Trophoblast cell (in vitro differentiated cells and primary cell): ENCODE measurements at regions not wholly inside any gene's neighbourhood (a gene's known extent, or its start where the extent isn't known, plus 50 kb on each side); places are given as distances from the start of the nearest gene placed in this dataset.
"Not testable (repeated sequence)": the region's sequence is repeated elsewhere in the genome, so short reads cannot be mapped to it uniquely, and the experiment has no call there.

Source experiments
- DNase-seq, 2 donors: peaks; one replicate each; pipeline ENCODE4 v3.0.0-alpha.2; 2016
- H2AFZ ChIP-seq: 2 replicates; pipeline ENCODE4 v1.6.1; 2013; ENCODE audit warnings: low read length, moderate library complexity, mild to moderate bottlenecking; ENCODE audit not compliant: insufficient read depth, poor library complexity
- H2AK5ac ChIP-seq: 2 replicates; pipeline ENCODE4 v1.6.1; 2013; ENCODE audit warnings: mild to moderate bottlenecking, low read length
- H2BK120ac ChIP-seq: 2 replicates; pipeline ENCODE4 v1.6.1; 2013; ENCODE audit warnings: low read length, mild to moderate bottlenecking, moderate library complexity; ENCODE audit not compliant: insufficient read depth, poor library complexity
- H2BK12ac ChIP-seq: 2 replicates; pipeline ENCODE4 v1.6.1; 2013; ENCODE audit warnings: mild to moderate bottlenecking, low read length, moderate library complexity
- H2BK5ac ChIP-seq: 2 replicates; pipeline ENCODE4 v1.6.1; 2013; ENCODE audit warnings: low read length, low read depth, moderate library complexity, mild to moderate bottlenecking; ENCODE audit not compliant: poor library complexity
- H3K14ac ChIP-seq: 2 replicates; pipeline ENCODE4 v1.6.1; 2013; ENCODE audit warnings: mild to moderate bottlenecking, low read length
- H3K18ac ChIP-seq: 2 replicates; pipeline ENCODE4 v1.6.1; 2013; ENCODE audit warnings: mild to moderate bottlenecking, low read length
- H3K23ac ChIP-seq: 2 replicates; pipeline ENCODE4 v1.6.1; 2013; ENCODE audit warnings: low read length
- H3K27ac ChIP-seq: 2 replicates; pipeline ENCODE4 v1.5.1; 2013; ENCODE audit warnings: low read depth, mild to moderate bottlenecking, inconsistent platforms, low read length, moderate library complexity
- H3K27me3 ChIP-seq: 2 replicates; pipeline ENCODE4 v1.6.1; 2013; ENCODE audit warnings: inconsistent platforms, mild to moderate bottlenecking, low read length, moderate library complexity; ENCODE audit not compliant: insufficient read depth
- H3K36me3 ChIP-seq, 2 experiments: 1 replicate in 1 of 2; 2 replicates in 1 of 2; pipeline ENCODE4 v1.6.1; 2013; ENCODE audit warnings: low read length in 2 of 2, mild to moderate bottlenecking in 2 of 2, moderate library complexity in 1 of 2; ENCODE audit not compliant: insufficient read depth in 2 of 2, control insufficient read depth in 1 of 2
- H3K4ac ChIP-seq: 2 replicates; pipeline ENCODE4 v1.6.1; 2013; ENCODE audit warnings: low read depth, mild to moderate bottlenecking, low read length, moderate library complexity
- H3K4me1 ChIP-seq, 2 experiments: 1 replicate in 1 of 2; 2 replicates in 1 of 2; pipeline ENCODE4 v1.6.1; 2013; ENCODE audit warnings: low read length in 2 of 2, mild to moderate bottlenecking in 2 of 2, moderate library complexity in 1 of 2; ENCODE audit not compliant: insufficient read depth in 2 of 2, control insufficient read depth in 1 of 2
- H3K4me2 ChIP-seq: 2 replicates; pipeline ENCODE4 v1.6.1; 2013; ENCODE audit warnings: inconsistent platforms, mild to moderate bottlenecking, low read length, moderate library complexity
- H3K4me3 ChIP-seq: 2 replicates; pipeline ENCODE4 v1.5.1; 2013; ENCODE audit warnings: mild to moderate bottlenecking, low read depth, low read length, inconsistent platforms
- H3K79me1 ChIP-seq: one replicate; pipeline ENCODE4 v1.6.1; 2013; ENCODE audit warnings: low read length
- H3K79me2 ChIP-seq: 2 replicates; pipeline ENCODE4 v1.6.1; 2013; ENCODE audit warnings: low read length, mild to moderate bottlenecking; ENCODE audit not compliant: control insufficient read depth, insufficient read depth, poor library complexity
- H3K9ac ChIP-seq: 2 replicates; pipeline ENCODE4 v1.6.1; 2013; ENCODE audit warnings: mild to moderate bottlenecking, low read length
- H3K9me3 ChIP-seq: 2 replicates; pipeline ENCODE4 v1.6.1; 2013; ENCODE audit warnings: low read depth, mild to moderate bottlenecking, control low read depth, inconsistent platforms, low read length; ENCODE audit not compliant: insufficient read depth
- H4K12ac ChIP-seq: 2 replicates; pipeline ENCODE4 v1.6.1; 2013; ENCODE audit warnings: low read depth, mild to moderate bottlenecking, low read length, moderate library complexity
- H4K8ac ChIP-seq: 2 replicates; pipeline ENCODE4 v1.6.1; 2013; ENCODE audit warnings: low read depth, mild to moderate bottlenecking, low read length, moderate library complexity
- H4K91ac ChIP-seq: one replicate; pipeline ENCODE4 v1.6.1; 2013; ENCODE audit warnings: low read depth, mild to moderate bottlenecking, low read length, moderate library complexity
- WGBS: extraction: QIAGEN DNeasy Blood & Tissue Kit; methylation state at CpG from one replicate; pipeline ENCODE4 v1.1.7; 2013; ENCODE audit warnings: missing lambda C conversion rate; ENCODE audit not compliant: insufficient read length, insufficient coverage; ENCODE audit errors: extremely low coverage; 5-methylcytosine and 5-hydroxymethylcytosine counted together

GRCh38 chr7:76140259-76140658 is 61.4 kb upstream of the SRRM3 start:
- no CpG with 5 or more reads among the region's 3 CpGs for WGBS
- not testable (repeated sequence) for H2BK120ac ChIP-seq, H3K27ac ChIP-seq, H2AFZ ChIP-seq, H3K9ac ChIP-seq, H3K4me1 ChIP-seq, H4K91ac ChIP-seq, H3K4me2 ChIP-seq, H3K27me3 ChIP-seq, H4K12ac ChIP-seq, H3K79me1 ChIP-seq, H3K14ac ChIP-seq, H2BK12ac ChIP-seq, H4K8ac ChIP-seq, H3K23ac ChIP-seq, H2AK5ac ChIP-seq, H3K79me2 ChIP-seq, H3K9me3 ChIP-seq, H2BK5ac ChIP-seq, H3K4ac ChIP-seq, DNase-seq, H3K18ac ChIP-seq, H3K4me3 ChIP-seq, H3K36me3 ChIP-seq

- Histone ChIP-seq H4K91ac (no peak overlapping the region), H2BK120ac (no peak overlapping the region), H3K4me1 (no peaks in the 10 kb centered on the region), H3K18ac (no peak overlapping the region), H2AFZ (no peak overlapping the region), H3K79me2 (no peaks in the 10 kb centered on the region), H3K4me3 (no peak overlapping the region), H3K23ac (no peak overlapping the region), H2BK12ac (no peak overlapping the region), H2BK5ac (no peak overlapping the region), H3K27ac (no peak overlapping the region), H3K4ac (no peak overlapping the region), H3K14ac (no peak overlapping the region), H3K9ac (no peak overlapping the region), H2AK5ac (no peak overlapping the region), H3K27me3 (no peaks in the 10 kb centered on the region), H4K12ac (no peak overlapping the region), H3K36me3 (no peaks in the 10 kb centered on the region), H3K4me2 (no peak overlapping the region), H3K9me3 (no peaks in the 10 kb centered on the region), H4K8ac (no peak overlapping the region), H3K79me1 (no peaks in the 10 kb centered on the region)
- DNase-seq = no peak
- WGBS = no CpG with 5 or more reads among the region's 5 CpGs
Measured at GRCh38 chr7:76142861-76143260, 58.8 kb upstream of the SRRM3 start.

- H4K8ac ChIP-seq, H4K12ac ChIP-seq, H3K18ac ChIP-seq, H3K79me1 ChIP-seq, H3K9me3 ChIP-seq, H3K4me3 ChIP-seq, H4K91ac ChIP-seq, H2BK5ac ChIP-seq, H3K9ac ChIP-seq, H2AK5ac ChIP-seq, H3K79me2 ChIP-seq, H2AFZ ChIP-seq, H2BK12ac ChIP-seq, H3K4ac ChIP-seq, H3K27me3 ChIP-seq, H3K23ac ChIP-seq, H3K4me2 ChIP-seq, DNase-seq, H3K4me1 ChIP-seq, H2BK120ac ChIP-seq, H3K27ac ChIP-seq, H3K36me3 ChIP-seq, H3K14ac ChIP-seq: not testable (repeated sequence)
- WGBS = no CpG with 5 or more reads among the region's 5 CpGs
Measured at GRCh38 chr7:76144664-76145270, 56.9 kb upstream of the SRRM3 start.

- H3K9ac ChIP-seq = no peak overlapping the region
- H2BK120ac ChIP-seq = no peak overlapping the region
- no peaks in the 10 kb centered on the region for H3K79me2 ChIP-seq
- WGBS = no CpG with 5 or more reads among the region's 4 CpGs
- no peak overlapping the region for H3K4ac ChIP-seq
- H4K91ac ChIP-seq = no peak overlapping the region
- no peak overlapping the region for H3K14ac ChIP-seq
- no peak overlapping the region for H3K23ac ChIP-seq
- no peak overlapping the region for H4K12ac ChIP-seq
- H3K9me3 ChIP-seq = no peaks in the 10 kb centered on the region
- H3K36me3 ChIP-seq = no peaks in the 10 kb centered on the region
- no peak overlapping the region for H4K8ac ChIP-seq
- no peaks in the 10 kb centered on the region for H3K79me1 ChIP-seq
- no peak overlapping the region for H3K4me2 ChIP-seq
- H3K4me3 ChIP-seq = no peak overlapping the region
- H2AK5ac ChIP-seq = no peak overlapping the region
- H3K18ac ChIP-seq = no peak overlapping the region
- H2BK5ac ChIP-seq = no peak overlapping the region
- H2AFZ ChIP-seq = no peak overlapping the region
- H3K27me3 ChIP-seq = no peaks in the 10 kb centered on the region
- no peak overlapping the region for H2BK12ac ChIP-seq
- DNase-seq = no peak
- H3K27ac ChIP-seq = no peak overlapping the region
- no peaks in the 10 kb centered on the region for H3K4me1 ChIP-seq
Measured at GRCh38 chr7:76146374-76146773, 55.3 kb upstream of the SRRM3 start.
